Hepatocyte (in vitro differentiated cells): ENCODE measurements at regions not wholly inside any gene's neighbourhood (a gene's known extent, or its start where the extent isn't known, plus 50 kb on each side); places are given as distances from the start of the nearest gene placed in this dataset.

Experiments
- CTCF ChIP-seq: fragments of 200-600 bp; sonication (generic); IDR thresholded peaks from 2 replicates; pipeline ENCODE4 v1.5.1; 2016; ENCODE audit warnings: antibody characterized with exemption, mild to moderate bottlenecking; ENCODE audit not compliant: poor library complexity
- EZH2 ChIP-seq: fragments of 200-600 bp; sonication (generic); IDR thresholded peaks from 2 replicates; pipeline ENCODE4 v1.6.1; 2016; ENCODE audit warnings: antibody characterized with exemption, mild to moderate bottlenecking, borderline replicate concordance
- EZH2phosphoT487 ChIP-seq: fragments of 200-600 bp; sonication (generic); IDR thresholded peaks from one replicate; pipeline ENCODE4 v1.6.1; 2018; ENCODE audit warnings: antibody characterized with exemption, mild to moderate bottlenecking, low read depth, moderate library complexity; ENCODE audit not compliant: unreplicated experiment, severe bottlenecking

- TF ChIP-seq CTCF (no peak), EZH2phosphoT487 (no peak), EZH2 (no peak)
These were observed 183.6 kb upstream of the ATP11B start for GRCh38 chr3:182609575-182610156.
